Right lobe of liver (tissue), 4 donors: ENCODE measurements at regions not wholly inside any gene's neighbourhood (a gene's known extent, or its start where the extent isn't known, plus 50 kb on each side); places are given as distances from the start of the nearest gene placed in this dataset.

Source experiments
- POLR2A ChIP-seq: fragments of 450-650 bp; IDR thresholded peaks from one replicate; pipeline ENCODE4 v1.6.1; 2017; ENCODE audit warnings: antibody characterized with exemption, mild to moderate bottlenecking
- TF ChIP-seq, protein P1 (sequence below), 4 donors: fragments of 200-600 bp in 3 of 4; fragments of 450-650 bp in 1 of 4; IDR thresholded peaks; one replicate each; pipeline versions ENCODE4 v1.5.1 to v1.8.0; 2016 to 2022; ENCODE audit warnings: antibody characterized with exemption in 4 of 4, mild to moderate bottlenecking in 2 of 4
- donor health status: DM: no; HTN: no; CAD: no.
- donor health status: DM: no; HTN: no; CAD: no.
- donor health status: DM: no; HTN: yes; CAD: no.

DNA sequence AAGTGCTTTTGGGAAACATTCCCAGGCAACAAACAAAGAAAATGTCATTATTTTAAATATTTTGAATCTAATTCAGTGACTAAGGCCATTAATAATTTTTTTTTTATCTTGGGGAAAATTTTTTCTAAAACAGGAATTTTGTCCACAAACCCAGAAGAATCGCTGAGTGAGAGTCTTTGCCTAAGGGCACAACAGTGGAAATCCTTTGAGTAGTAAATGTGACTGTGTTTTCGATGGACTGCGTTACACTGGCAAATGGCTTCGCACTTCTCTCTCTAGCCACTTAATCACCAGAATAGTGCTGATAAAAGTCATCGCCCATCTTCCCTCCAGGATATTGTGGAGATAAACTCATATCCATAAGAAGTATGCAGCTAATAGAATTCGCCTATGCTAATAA lies 430.3 kb upstream of the AKR1E2 start:
- TF ChIP-seq, protein P1, sequence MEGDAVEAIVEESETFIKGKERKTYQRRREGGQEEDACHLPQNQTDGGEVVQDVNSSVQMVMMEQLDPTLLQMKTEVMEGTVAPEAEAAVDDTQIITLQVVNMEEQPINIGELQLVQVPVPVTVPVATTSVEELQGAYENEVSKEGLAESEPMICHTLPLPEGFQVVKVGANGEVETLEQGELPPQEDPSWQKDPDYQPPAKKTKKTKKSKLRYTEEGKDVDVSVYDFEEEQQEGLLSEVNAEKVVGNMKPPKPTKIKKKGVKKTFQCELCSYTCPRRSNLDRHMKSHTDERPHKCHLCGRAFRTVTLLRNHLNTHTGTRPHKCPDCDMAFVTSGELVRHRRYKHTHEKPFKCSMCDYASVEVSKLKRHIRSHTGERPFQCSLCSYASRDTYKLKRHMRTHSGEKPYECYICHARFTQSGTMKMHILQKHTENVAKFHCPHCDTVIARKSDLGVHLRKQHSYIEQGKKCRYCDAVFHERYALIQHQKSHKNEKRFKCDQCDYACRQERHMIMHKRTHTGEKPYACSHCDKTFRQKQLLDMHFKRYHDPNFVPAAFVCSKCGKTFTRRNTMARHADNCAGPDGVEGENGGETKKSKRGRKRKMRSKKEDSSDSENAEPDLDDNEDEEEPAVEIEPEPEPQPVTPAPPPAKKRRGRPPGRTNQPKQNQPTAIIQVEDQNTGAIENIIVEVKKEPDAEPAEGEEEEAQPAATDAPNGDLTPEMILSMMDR (IDR thresholded peaks at IDR 0.05) = no peak
- TF ChIP-seq POLR2A = no peak
